MM.1S (cell line): ENCODE measurements at regions not wholly inside any gene's neighbourhood (a gene's known extent, or its start where the extent isn't known, plus 50 kb on each side); places are given as distances from the start of the nearest gene placed in this dataset.

ENCODE experiments used
- EZH2 ChIP-seq: fragments of 300-600 bp; sonication (generic); optimal IDR thresholded peaks from 2 replicates; pipeline ENCODE3; 2017; ENCODE audit warnings: low read depth, mild to moderate bottlenecking, antibody characterized with exemption, low read length, mixed read lengths
- TF ChIP-seq, protein P1 (sequence below): fragments of 300-600 bp; sonication (generic); IDR thresholded peaks from 2 replicates; pipeline ENCODE4 v1.5.1; 2016; ENCODE audit warnings: antibody characterized with exemption, low read length, mixed read lengths

DNA sequence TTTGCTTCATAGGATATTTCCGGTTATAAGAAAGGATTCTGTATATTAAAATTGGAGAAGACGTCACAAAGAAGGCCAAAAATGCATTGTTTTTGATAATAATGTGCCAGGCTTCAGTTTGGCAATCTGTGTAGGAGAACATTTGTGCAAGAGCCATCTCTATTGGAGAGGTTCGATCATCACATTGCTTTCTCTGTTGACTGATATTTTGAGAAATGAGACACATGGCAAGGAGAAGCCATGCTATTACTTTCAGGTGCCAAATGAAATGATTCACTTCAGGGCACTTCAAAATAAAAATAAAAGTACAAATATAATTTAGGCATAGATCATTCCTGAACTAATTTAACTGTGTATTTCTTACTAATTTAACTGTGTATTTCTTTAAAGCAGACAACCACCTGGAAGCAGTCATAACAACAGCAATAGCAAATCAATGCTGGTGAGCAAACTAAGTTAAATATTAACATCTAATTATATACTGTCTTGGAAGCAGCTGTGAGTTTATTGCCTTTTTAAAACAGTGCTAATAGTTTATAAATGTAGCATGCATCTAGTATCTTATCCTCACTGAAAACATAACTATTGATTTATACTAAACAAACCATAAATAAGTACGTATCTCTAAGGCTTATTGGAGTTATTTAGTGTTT, 50.2 kb upstream of the CHST9 start:
- TF ChIP-seq, protein P1, sequence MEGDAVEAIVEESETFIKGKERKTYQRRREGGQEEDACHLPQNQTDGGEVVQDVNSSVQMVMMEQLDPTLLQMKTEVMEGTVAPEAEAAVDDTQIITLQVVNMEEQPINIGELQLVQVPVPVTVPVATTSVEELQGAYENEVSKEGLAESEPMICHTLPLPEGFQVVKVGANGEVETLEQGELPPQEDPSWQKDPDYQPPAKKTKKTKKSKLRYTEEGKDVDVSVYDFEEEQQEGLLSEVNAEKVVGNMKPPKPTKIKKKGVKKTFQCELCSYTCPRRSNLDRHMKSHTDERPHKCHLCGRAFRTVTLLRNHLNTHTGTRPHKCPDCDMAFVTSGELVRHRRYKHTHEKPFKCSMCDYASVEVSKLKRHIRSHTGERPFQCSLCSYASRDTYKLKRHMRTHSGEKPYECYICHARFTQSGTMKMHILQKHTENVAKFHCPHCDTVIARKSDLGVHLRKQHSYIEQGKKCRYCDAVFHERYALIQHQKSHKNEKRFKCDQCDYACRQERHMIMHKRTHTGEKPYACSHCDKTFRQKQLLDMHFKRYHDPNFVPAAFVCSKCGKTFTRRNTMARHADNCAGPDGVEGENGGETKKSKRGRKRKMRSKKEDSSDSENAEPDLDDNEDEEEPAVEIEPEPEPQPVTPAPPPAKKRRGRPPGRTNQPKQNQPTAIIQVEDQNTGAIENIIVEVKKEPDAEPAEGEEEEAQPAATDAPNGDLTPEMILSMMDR: no peak
- no peak for TF ChIP-seq EZH2
